OCI-LY1 (cell line): ENCODE measurements at regions not wholly inside any gene's neighbourhood (a gene's known extent, or its start where the extent isn't known, plus 50 kb on each side); places are given as distances from the start of the nearest gene placed in this dataset.

Experiments used
- H2AFZ ChIP-seq: fragments of 200-600 bp; sonication (generic), shearing (Covaris generic); 2 replicates; pipeline ENCODE4 v1.6.0; 2014; ENCODE audit warnings: antibody characterized with exemption, mild to moderate bottlenecking, low read length
- H3F3A ChIP-seq: fragments of 200-600 bp; sonication (generic), shearing (Covaris generic); 2 replicates; pipeline ENCODE4 v1.6.0; 2014; ENCODE audit warnings: mild to moderate bottlenecking, antibody characterized with exemption, low read length, moderate library complexity; ENCODE audit not compliant: insufficient read depth
- H3K27ac ChIP-seq: fragments of 200-600 bp; sonication (generic); 2 replicates; pipeline ENCODE4 v1.5.1; 2014; ENCODE audit warnings: low read length, mixed run types, mild to moderate bottlenecking, low read depth; ENCODE audit not compliant: poor library complexity, severe bottlenecking
- H3K27me3 ChIP-seq: fragments of 200-600 bp; sonication (generic); 2 replicates; pipeline ENCODE4 v1.6.0; 2014; ENCODE audit warnings: antibody characterized with exemption, mild to moderate bottlenecking, low read length, moderate library complexity; ENCODE audit not compliant: insufficient read depth
- H3K36me3 ChIP-seq: fragments of 200-600 bp; sonication (generic); 2 replicates; pipeline ENCODE4 v1.6.1; 2014; ENCODE audit warnings: mild to moderate bottlenecking, antibody characterized with exemption, low read length, moderate library complexity, mixed read lengths; ENCODE audit not compliant: insufficient read depth
- H3K4me1 ChIP-seq: fragments of 200-600 bp; sonication (generic); 2 replicates; pipeline ENCODE4 v1.5.1; 2014; ENCODE audit warnings: mild to moderate bottlenecking, low read length, moderate library complexity; ENCODE audit not compliant: insufficient read depth, severe bottlenecking
- H3K4me2 ChIP-seq: fragments of 200-600 bp; sonication (generic), shearing (Covaris generic); 2 replicates; pipeline ENCODE4 v1.6.1; 2014; ENCODE audit warnings: low read length
- H3K4me3 ChIP-seq: fragments of 200-600 bp; sonication (generic); 2 replicates; pipeline ENCODE4 v1.5.1; 2014; ENCODE audit warnings: low read length, low read depth, mild to moderate bottlenecking, mixed read lengths; ENCODE audit not compliant: poor library complexity, severe bottlenecking
- H3K79me2 ChIP-seq: fragments of 200-600 bp; shearing (Covaris generic); 2 replicates; pipeline ENCODE4 v1.6.1; 2016; ENCODE audit warnings: mixed run types, low read length, mixed read lengths; ENCODE audit not compliant: insufficient read depth
- H3K9ac ChIP-seq: fragments of 200-600 bp; sonication (generic), shearing (Covaris generic); 2 replicates; pipeline ENCODE4 v1.6.1; 2014; ENCODE audit warnings: mild to moderate bottlenecking, low read length, mixed read lengths
- H3K9me2 ChIP-seq: fragments of 200-600 bp; sonication (generic), shearing (Covaris generic); 2 replicates; pipeline ENCODE4 v1.6.1; 2014; ENCODE audit warnings: low read depth, mild to moderate bottlenecking, low read length, mixed read lengths
- H3K9me3 ChIP-seq: fragments of 200-600 bp; shearing (Covaris generic); 2 replicates; pipeline ENCODE4 v1.6.1; 2014; ENCODE audit warnings: low read length, mixed read lengths
- H4K20me1 ChIP-seq: fragments of 200-600 bp; sonication (generic), shearing (Covaris generic); 2 replicates; pipeline ENCODE4 v1.6.0; 2016; ENCODE audit warnings: mild to moderate bottlenecking, low read length; ENCODE audit not compliant: insufficient read depth
- EZH2 ChIP-seq: fragments of 200-600 bp; sonication (generic), shearing (Covaris generic); IDR thresholded peaks from 2 replicates; pipeline ENCODE4 v1.8.0; 2017; ENCODE audit warnings: borderline replicate concordance, mixed run types, mild to moderate bottlenecking, antibody characterized with exemption, low read length, moderate library complexity, mixed read lengths
- TF ChIP-seq, protein P1 (sequence below): fragments of 200-600 bp; sonication (generic), shearing (Covaris generic); IDR thresholded peaks from 2 replicates; pipeline ENCODE4 v1.5.1; 2017; ENCODE audit warnings: mild to moderate bottlenecking, antibody characterized with exemption, low read length, moderate library complexity, mixed read lengths

DNA sequence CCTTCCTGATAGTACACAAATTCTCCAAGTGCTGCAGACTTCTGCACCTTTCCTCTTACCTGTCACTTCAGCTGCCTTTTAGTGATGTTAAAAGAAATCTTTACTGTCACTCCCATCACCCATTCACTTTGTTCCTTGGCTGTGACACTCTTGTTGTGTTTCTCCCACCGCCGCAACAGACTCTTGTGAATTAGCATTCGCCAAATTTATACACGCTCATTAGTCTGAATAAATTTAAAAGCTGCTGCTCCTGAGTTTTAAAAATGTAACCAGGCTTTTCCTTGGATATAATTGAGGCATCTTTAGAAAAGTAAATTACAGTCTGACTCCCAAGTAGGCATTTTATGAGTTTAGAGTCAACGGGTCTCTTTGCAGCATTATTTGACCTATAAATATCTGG, 1197.9 kb downstream of the BCL11B start:
- no peak overlapping the region for H3K4me3 ChIP-seq
- no peak overlapping the region for H2AFZ ChIP-seq
- no peaks in the 10 kb centered on the region for H3K79me2 ChIP-seq
- H3K27me3 ChIP-seq = no peaks in the 10 kb centered on the region
- no peak overlapping the region for H3K9ac ChIP-seq
- H4K20me1 ChIP-seq = no peaks in the 10 kb centered on the region
- H3K4me1 ChIP-seq = no peaks in the 10 kb centered on the region
- no peak overlapping the region for H3K27ac ChIP-seq
- H3K9me2 ChIP-seq = no peaks in the 10 kb centered on the region
- no peak overlapping the region for H3K4me2 ChIP-seq
- no peaks in the 10 kb centered on the region for H3F3A ChIP-seq
- H3K9me3 ChIP-seq = no peaks in the 10 kb centered on the region
- TF ChIP-seq, protein P1, sequence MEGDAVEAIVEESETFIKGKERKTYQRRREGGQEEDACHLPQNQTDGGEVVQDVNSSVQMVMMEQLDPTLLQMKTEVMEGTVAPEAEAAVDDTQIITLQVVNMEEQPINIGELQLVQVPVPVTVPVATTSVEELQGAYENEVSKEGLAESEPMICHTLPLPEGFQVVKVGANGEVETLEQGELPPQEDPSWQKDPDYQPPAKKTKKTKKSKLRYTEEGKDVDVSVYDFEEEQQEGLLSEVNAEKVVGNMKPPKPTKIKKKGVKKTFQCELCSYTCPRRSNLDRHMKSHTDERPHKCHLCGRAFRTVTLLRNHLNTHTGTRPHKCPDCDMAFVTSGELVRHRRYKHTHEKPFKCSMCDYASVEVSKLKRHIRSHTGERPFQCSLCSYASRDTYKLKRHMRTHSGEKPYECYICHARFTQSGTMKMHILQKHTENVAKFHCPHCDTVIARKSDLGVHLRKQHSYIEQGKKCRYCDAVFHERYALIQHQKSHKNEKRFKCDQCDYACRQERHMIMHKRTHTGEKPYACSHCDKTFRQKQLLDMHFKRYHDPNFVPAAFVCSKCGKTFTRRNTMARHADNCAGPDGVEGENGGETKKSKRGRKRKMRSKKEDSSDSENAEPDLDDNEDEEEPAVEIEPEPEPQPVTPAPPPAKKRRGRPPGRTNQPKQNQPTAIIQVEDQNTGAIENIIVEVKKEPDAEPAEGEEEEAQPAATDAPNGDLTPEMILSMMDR = no peak
- no peak for TF ChIP-seq EZH2
- no peaks in the 10 kb centered on the region for H3K36me3 ChIP-seq

DNA sequence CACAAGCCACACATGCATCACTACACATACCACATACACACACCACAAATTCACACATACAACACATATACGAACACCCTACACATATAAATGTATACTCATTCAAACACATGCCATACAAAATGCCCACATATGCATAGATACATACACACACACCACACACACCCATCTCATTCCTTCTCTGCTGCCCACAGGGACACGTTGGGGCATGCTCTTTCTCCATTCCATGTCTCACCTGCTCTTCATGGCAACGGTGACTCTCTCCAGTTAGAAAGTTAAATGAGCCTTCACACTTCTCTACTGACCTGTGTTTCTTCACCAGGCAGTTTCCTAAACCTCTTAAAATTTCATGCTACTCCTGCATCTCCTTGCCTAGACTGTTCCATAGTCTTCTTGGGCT, 1194.8 kb downstream of the BCL11B start:
- Histone ChIP-seq H3K27ac (no peak overlapping the region), H3F3A (no peaks in the 10 kb centered on the region), H3K36me3 (no peaks in the 10 kb centered on the region), H3K4me1 (no peaks in the 10 kb centered on the region), H3K4me3 (no peak overlapping the region), H2AFZ (no peak overlapping the region), H3K27me3 (no peaks in the 10 kb centered on the region), H3K9me2 (no peaks in the 10 kb centered on the region), H3K9ac (no peak overlapping the region), H3K79me2 (no peaks in the 10 kb centered on the region), H3K4me2 (no peak overlapping the region), H3K9me3 (no peaks in the 10 kb centered on the region), H4K20me1 (no peaks in the 10 kb centered on the region)
- no peak for TF ChIP-seq EZH2
- TF ChIP-seq, protein P1 = no peak

DNA sequence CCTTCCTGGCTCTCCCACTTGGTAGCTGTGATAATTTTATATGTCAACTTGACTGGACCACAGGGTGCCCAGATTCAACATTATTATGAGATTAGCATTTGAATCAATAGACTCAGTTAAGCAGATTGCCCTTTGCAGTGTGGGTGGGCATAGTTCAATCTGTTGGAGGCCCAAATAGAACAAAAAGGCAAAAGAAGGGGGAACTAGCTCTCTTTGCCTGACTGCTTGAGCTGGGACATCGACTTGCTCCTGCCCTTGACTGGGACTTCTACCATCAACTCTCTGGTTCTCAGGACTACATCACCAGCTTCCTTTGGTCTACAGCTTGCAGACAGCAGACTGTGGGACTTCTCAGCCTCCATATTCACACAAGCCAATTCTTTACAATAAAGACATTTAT, 1189.2 kb downstream of the BCL11B start:
- Histone ChIP-seq H3K4me3 (no peak overlapping the region), H2AFZ (no peak overlapping the region)
- TF ChIP-seq, protein P1 = no peak
- TF ChIP-seq EZH2 = no peak

More for the DNA sequence above, 1189.2 kb downstream of the BCL11B start:
- no peaks in the 10 kb centered on the region for H3K79me2 ChIP-seq
- H3K27ac ChIP-seq = no peak overlapping the region
- no peaks in the 10 kb centered on the region for H3K27me3 ChIP-seq
- no peak overlapping the region for H3K4me2 ChIP-seq
- no peak overlapping the region for H3K9ac ChIP-seq
- no peaks in the 10 kb centered on the region for H3K9me3 ChIP-seq
- H3K36me3 ChIP-seq = no peaks in the 10 kb centered on the region
- no peaks in the 10 kb centered on the region for H4K20me1 ChIP-seq
- H3K9me2 ChIP-seq = no peaks in the 10 kb centered on the region
- H3F3A ChIP-seq = no peaks in the 10 kb centered on the region
- no peaks in the 10 kb centered on the region for H3K4me1 ChIP-seq
